Fibroblast of villous mesenchyme (primary cell): ENCODE measurements at regions not wholly inside any gene's neighbourhood (a gene's known extent, or its start where the extent isn't known, plus 50 kb on each side); places are given as distances from the start of the nearest gene placed in this dataset. TPM values are rescaled to one million over a fixed set of nuclear protein-coding genes. Genes with fewer than 3 reads are reported as not detected.

Experiments
- DNase-seq: peaks from one replicate; pipeline ENCODE4 v3.0.0-alpha.2; 2010; ENCODE audit warnings: low read depth
- H3K4me3 ChIP-seq: 2 replicates; pipeline ENCODE4 v1.5.1; 2011; ENCODE audit warnings: low read depth, mild to moderate bottlenecking, low read length
- small RNA-seq: library from RNA; depleted of rRNA; stranded (forward); fragments of <200 nt; gene quantifications from one replicate; pipeline ENCODE3, GENCODE V24; 2012
- TF ChIP-seq, protein P1 (sequence below): IDR thresholded peaks from 2 replicates; pipeline ENCODE4 v1.5.1; 2012; ENCODE audit warnings: low read depth, mild to moderate bottlenecking, low read length; ENCODE audit not compliant: insufficient read depth

DNA sequence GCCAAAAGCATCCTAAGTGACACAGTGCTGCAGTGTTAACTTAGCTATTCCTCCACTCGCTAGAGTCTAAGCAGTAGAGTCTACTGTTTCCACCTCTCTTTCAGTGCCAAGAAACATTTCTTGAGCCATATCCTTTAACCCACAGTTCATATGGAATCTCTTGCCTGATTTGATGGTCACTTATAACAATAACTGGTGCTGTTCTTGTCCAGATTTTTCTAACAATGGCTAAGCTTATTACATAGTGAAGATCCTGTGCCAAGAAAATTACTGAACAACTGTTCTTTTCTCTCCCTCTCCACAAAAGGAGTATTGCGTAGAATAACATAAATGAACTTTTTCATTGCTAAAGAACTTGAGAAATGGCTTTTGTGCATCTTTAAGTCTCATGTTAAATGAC lies 121.3 kb downstream of the CDC7 start:
- no peak for DNase-seq
- H3K4me3 ChIP-seq, result no peak overlapping the region
- TF ChIP-seq, protein P1, sequence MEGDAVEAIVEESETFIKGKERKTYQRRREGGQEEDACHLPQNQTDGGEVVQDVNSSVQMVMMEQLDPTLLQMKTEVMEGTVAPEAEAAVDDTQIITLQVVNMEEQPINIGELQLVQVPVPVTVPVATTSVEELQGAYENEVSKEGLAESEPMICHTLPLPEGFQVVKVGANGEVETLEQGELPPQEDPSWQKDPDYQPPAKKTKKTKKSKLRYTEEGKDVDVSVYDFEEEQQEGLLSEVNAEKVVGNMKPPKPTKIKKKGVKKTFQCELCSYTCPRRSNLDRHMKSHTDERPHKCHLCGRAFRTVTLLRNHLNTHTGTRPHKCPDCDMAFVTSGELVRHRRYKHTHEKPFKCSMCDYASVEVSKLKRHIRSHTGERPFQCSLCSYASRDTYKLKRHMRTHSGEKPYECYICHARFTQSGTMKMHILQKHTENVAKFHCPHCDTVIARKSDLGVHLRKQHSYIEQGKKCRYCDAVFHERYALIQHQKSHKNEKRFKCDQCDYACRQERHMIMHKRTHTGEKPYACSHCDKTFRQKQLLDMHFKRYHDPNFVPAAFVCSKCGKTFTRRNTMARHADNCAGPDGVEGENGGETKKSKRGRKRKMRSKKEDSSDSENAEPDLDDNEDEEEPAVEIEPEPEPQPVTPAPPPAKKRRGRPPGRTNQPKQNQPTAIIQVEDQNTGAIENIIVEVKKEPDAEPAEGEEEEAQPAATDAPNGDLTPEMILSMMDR, result no peak

DNA sequence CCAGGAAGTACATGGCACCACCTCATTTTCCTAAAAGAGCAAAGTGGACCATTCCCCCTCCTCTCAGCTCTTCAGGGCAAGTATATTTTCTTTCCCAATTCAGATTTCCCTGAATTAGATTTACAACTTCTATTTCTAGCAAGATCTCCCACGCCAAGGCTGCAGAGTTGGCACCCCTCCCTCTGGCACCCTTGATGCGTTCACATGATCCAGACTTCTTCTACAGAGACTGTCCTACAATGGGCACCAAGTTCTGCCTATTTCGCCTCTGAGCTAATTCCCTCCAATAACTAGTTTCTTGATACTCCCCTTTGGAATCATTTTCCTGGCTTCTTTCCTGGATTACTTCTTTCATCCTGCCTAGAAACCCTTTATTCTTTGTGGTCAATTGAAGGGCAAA lies 122.0 kb downstream of the CDC7 start:
- TF ChIP-seq, protein P1, result no peak
- H3K4me3 ChIP-seq, result no peak overlapping the region
- DNase-seq, result no peak

DNA sequence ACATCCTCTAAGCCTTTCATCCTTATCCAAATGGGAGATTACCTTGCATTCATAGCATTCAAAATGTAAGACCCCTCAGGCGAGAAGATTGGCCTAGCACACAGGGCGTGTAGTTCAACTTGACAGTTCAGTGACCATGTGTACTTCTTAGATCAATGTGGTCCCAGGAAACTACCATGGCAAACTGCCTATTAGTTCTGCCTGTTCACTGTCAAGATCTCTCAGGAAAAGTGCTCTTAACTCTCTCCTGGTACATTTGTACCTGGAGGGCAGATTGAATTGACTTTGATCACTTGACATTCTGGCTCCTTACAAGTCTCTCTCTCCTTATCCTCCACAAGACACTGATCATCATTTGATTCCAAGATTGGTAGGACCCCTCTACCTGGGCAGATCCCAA lies 122.4 kb downstream of the CDC7 start:
- H3K4me3 ChIP-seq, result no peak overlapping the region
- TF ChIP-seq, protein P1, result no peak
- no peak for DNase-seq

DNA sequence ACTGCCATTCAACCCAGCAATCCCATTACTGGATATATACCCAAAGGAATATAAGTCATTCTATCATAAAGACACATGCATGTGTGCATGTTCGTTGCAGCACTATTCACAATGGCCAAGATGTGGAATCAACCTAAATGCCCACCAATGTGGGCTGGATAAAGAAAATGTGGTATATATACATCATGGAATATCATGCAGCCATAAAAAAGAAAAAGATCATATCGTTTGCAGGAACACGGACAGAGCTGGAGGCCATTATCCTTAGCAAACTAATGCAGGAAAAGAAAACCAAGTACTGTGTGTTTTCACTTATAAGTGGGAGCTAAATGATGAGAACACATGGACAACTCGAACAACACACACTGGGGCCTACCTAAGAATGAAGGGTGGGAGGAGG lies 123.7 kb downstream of the CDC7 start:
- H3K4me3 ChIP-seq, result no peak overlapping the region
- no peak for DNase-seq
- TF ChIP-seq, protein P1, result no peak

Small RNA genes lying in the stretch of these regions (small RNA-seq; reads per million reads assigned to genes)
- gene AL714022.1, result not detected
